ENCODE measurements at regions not wholly inside any gene's neighbourhood (a gene's known extent, or its start where the extent isn't known, plus 50 kb on each side); places are given as distances from the start of the nearest gene placed in this dataset.

GRCh38 chr5:167466992-167467391 lies 824.5 kb upstream of the WWC1 start:
- no peaks in the 10 kb centered on the region for H3K27me3 ChIP-seq (ENCODE audit: low read length)
- no peak overlapping the region for H3K27ac ChIP-seq (ENCODE audit: low read depth, low read length)
- H4K20me1 ChIP-seq (ENCODE audit: low read depth, low read length): no peaks in the 10 kb centered on the region
- H3K9me2 ChIP-seq (replicated peaks; ENCODE audit: insufficient read depth, low read length): no peaks in the 10 kb centered on the region
- H3K9me3 ChIP-seq (ENCODE audit: insufficient read depth, low read length): no peaks in the 10 kb centered on the region
- H2AFZ ChIP-seq (ENCODE audit: low read depth, low read length, severe bottlenecking): no peak overlapping the region
- H3K9ac ChIP-seq (ENCODE audit: low read length): no peak overlapping the region
- no peak for TF ChIP-seq EZH2phosphoT487 (conservative IDR thresholded peaks at IDR 0.05; ENCODE audit: low read length)
- no peaks in the 10 kb centered on the region for H3K79me2 ChIP-seq (ENCODE audit: insufficient read depth, low read length)
- no peak overlapping the region for H3K4me3 ChIP-seq (ENCODE audit: insufficient read depth, low read length, poor library complexity, severe bottlenecking)
- no peaks in the 10 kb centered on the region for H3F3A ChIP-seq (ENCODE audit: insufficient read depth)
- H3K36me3 ChIP-seq (ENCODE audit: low read length): no peaks in the 10 kb centered on the region
- no peak overlapping the region for H3K4me2 ChIP-seq (ENCODE audit: low read depth, low read length, poor library complexity, severe bottlenecking)

- no peak for TF ChIP-seq CTCF (IDR thresholded peaks at IDR 0.05; ENCODE audit: insufficient read depth, low read length, poor library complexity, severe bottlenecking)
- no peak for TF ChIP-seq EZH2phosphoT487 (conservative IDR thresholded peaks at IDR 0.05; ENCODE audit: low read length)
- Histone ChIP-seq H3K9me3 (ENCODE audit: insufficient read depth, low read length) (no peaks in the 10 kb centered on the region), H3K36me3 (ENCODE audit: low read length) (no peaks in the 10 kb centered on the region), H3K27me3 (ENCODE audit: low read length) (no peaks in the 10 kb centered on the region), H3K9me2 (replicated peaks; ENCODE audit: insufficient read depth, low read length) (no peaks in the 10 kb centered on the region), H3K4me2 (ENCODE audit: low read depth, low read length, poor library complexity, severe bottlenecking) (no peak overlapping the region), H3K4me3 (ENCODE audit: insufficient read depth, low read length, poor library complexity, severe bottlenecking) (no peak overlapping the region), H2AFZ (ENCODE audit: low read depth, low read length, severe bottlenecking) (no peak overlapping the region), H3K9ac (ENCODE audit: low read length) (no peak overlapping the region), H4K20me1 (ENCODE audit: low read depth, low read length) (no peaks in the 10 kb centered on the region), H3K27ac (ENCODE audit: low read depth, low read length) (no peak overlapping the region), H3K79me2 (ENCODE audit: insufficient read depth, low read length) (no peaks in the 10 kb centered on the region), H3F3A (ENCODE audit: insufficient read depth) (no peaks in the 10 kb centered on the region)
Measured at GRCh38 chr5:167472566-167473108, 818.8 kb upstream of the WWC1 start.

GRCh38 chr5:167478188-167478587 lies 813.3 kb upstream of the WWC1 start:
- Histone ChIP-seq H3K4me3 (ENCODE audit: insufficient read depth, low read length, poor library complexity, severe bottlenecking) (no peak overlapping the region), H3K79me2 (ENCODE audit: insufficient read depth, low read length) (no peaks in the 10 kb centered on the region)

More at GRCh38 chr5:167478188-167478587, 813.3 kb upstream of the WWC1 start:
- H3K9me3 ChIP-seq (ENCODE audit: insufficient read depth, low read length): no peaks in the 10 kb centered on the region
- TF ChIP-seq EZH2phosphoT487 (conservative IDR thresholded peaks at IDR 0.05; ENCODE audit: low read length): no peak
- TF ChIP-seq CTCF (IDR thresholded peaks at IDR 0.05; ENCODE audit: insufficient read depth, low read length, poor library complexity, severe bottlenecking): no peak
- no peaks in the 10 kb centered on the region for H3K27me3 ChIP-seq (ENCODE audit: low read length)
- H3K9ac ChIP-seq (ENCODE audit: low read length): no peak overlapping the region
- H3K36me3 ChIP-seq (ENCODE audit: low read length): no peaks in the 10 kb centered on the region
- H4K20me1 ChIP-seq (ENCODE audit: low read depth, low read length): no peaks in the 10 kb centered on the region
- no peaks in the 10 kb centered on the region for H3F3A ChIP-seq (ENCODE audit: insufficient read depth)
- no peak overlapping the region for H3K27ac ChIP-seq (ENCODE audit: low read depth, low read length)
- H3K4me2 ChIP-seq (ENCODE audit: low read depth, low read length, poor library complexity, severe bottlenecking): no peak overlapping the region
- no peak overlapping the region for H2AFZ ChIP-seq (ENCODE audit: low read depth, low read length, severe bottlenecking)
- H3K9me2 ChIP-seq (replicated peaks; ENCODE audit: insufficient read depth, low read length): no peaks in the 10 kb centered on the region

Measured in SU-DHL-6 (cell line).